Motor neuron (in vitro differentiated cells): ENCODE measurements at regions not wholly inside any gene's neighbourhood (a gene's known extent, or its start where the extent isn't known, plus 50 kb on each side); places are given as distances from the start of the nearest gene placed in this dataset.

Source experiments
- ATAC-seq, 8 experiments: fragments of 200-7000 bp; cut with Tn5 transposase; replicated peaks in 6 of 8; 2 replicates each; pipeline ENCODE4 v1.8.0; 2021; ENCODE audit warnings: mild to moderate bottlenecking in 8 of 8, moderate library complexity in 8 of 8
- H3K27ac ChIP-seq, 2 donors: fragments of 250-450 bp; sonication (Bioruptor Pico); 2 replicates each; pipeline ENCODE4 v1.9.0; 2021; ENCODE audit warnings: antibody characterized with exemption in 2 of 2, mild to moderate bottlenecking in 2 of 2, moderate library complexity in 1 of 2
- H3K4me1 ChIP-seq, 2 donors: fragments of 250-450 bp; sonication (Bioruptor Pico); replicated peaks in 1 of 2; 2 replicates each; pipeline ENCODE4 v1.6.1; 2021; ENCODE audit warnings: antibody characterized with exemption in 2 of 2, mild to moderate bottlenecking in 2 of 2, moderate library complexity in 1 of 2
- H3K4me3 ChIP-seq, 5 donors: fragments of 250-450 bp; sonication (Bioruptor Pico); 2 replicates each; pipeline ENCODE4 v1.9.0; 2021; ENCODE audit warnings: antibody characterized with exemption in 5 of 5, mild to moderate bottlenecking in 5 of 5, moderate library complexity in 4 of 5
- WGBS, 10 experiments: fragments of 450-650 bp; shearing (Covaris generic); methylation state at CpG; one replicate each; pipeline ENCODE4 v1.0.0; 2022; 5-methylcytosine and 5-hydroxymethylcytosine counted together
- in situ Hi-C, 9 experiments: fragments of 400-800 bp; cut with MboI; loops; one replicate each; pipeline ENCODE4 v1.15.0; 2021; ENCODE audit warnings: low sequenced_read_pairs in 9 of 9, low pct_unique_long_range_greater_than_20kb in 2 of 9; ENCODE audit not compliant: unreplicated experiment in 9 of 9

DNA sequence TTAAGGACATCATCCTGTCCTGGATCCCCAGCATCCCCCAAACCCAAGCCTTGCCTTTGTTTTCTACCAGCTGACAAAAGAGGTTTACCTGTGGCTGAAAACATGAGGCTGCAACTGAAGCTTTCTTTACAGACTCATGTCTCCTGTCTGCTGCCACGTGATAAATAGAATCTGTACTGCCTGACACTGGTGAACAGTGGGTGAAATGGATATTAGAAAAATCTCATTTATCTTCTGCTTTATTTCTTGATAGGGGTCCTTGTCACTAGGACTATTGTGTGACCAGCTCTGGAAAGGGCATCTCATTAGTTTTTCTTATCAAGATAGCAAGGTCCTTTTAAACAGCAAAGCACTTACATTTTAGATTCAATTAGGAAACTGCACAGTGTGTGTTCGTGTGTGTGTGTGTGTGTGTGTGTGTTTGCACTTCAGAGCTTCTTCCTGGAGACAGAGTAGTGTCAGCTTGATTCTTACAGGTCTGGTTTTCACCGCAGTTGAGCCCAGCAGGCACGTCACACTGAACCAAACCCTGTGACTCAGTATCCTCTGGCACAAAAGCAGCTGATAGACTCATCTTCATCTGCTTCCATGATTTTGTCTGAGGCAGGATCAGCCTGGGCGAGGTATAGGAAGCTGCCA, 373.5 kb upstream of the CELF2 start:
- Histone ChIP-seq H3K27ac (no peak overlapping the region), H3K4me1 (peaks cover 20 to 29% of the 10 kb centered on the region in 2 donors), H3K4me3 (no peak overlapping the region)
- peak in 5 of 8 experiments; percentile 37 to 53 (median 50) for ATAC-seq
- in situ Hi-C loops = no loop called here
- WGBS, 10 experiments = 0 to 100% (median 59%) methylated on average over 1 to 5 of the region's 5 CpGs; no CpG with 5 or more reads in 2 of the 10 experiments

DNA sequence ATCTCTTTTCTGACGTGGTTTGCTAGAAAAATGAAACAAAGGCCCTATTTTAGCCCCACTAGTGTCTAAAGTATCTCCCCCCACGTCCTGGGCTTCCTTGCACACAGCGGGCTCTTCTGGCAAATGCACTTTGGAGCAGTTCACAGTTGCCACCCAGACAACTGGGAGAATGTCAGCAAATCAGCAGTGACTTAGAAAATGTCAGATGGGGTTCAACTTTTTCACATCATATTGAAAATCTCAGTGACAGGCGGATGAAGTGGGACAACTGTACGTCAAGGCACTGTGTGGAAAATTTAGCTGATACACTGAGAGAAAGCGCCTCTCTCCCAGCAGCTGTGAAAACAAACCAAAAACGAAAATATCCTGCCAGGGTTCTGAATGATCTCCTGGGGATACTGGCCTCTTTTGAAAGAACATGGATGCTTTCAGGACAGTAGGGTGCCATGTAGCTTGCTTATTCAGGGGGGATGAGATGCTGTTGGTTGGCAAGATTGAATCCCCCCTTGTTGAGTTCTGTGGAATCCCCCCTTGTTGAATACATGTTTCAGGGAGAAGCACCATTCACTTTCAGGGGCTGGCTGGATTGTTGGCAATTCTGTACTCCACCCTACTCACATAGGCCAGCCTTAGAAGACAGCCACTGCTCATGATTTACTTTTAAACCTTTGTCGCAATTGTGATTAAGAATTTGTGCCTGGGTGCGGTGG, 372.8 kb upstream of the CELF2 start:
- no peak for ATAC-seq

DNA sequence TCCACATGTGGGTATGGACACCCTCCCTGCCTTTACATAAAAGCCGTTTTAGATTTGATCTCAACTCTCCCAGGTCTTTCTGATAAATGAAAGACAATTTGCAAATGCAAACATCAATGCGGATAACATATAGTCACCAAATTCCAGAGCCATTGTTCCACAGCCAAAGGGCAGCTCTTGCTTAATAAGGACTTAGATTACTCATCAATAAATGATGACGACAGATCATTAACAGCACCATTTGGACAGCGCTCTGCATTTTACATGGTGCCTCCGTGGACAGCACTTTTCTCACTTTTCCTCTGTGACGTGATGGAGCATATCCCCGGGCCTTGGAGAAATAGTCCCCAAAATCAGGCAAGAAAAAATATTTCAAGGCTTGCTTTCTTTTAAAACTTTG, 370.3 kb upstream of the CELF2 start:
- Histone ChIP-seq H3K4me1 (peaks cover 17 to 22% of the 10 kb centered on the region in 2 donors), H3K27ac (no peak overlapping the region), H3K4me3 (no peak overlapping the region)
- ATAC-seq = no peak
- 45 to 93% (median 69%) methylated on average over 2 to 7 of the region's 7 CpGs; no CpG with 5 or more reads in 1 of the 10 experiments for WGBS, 10 experiments
- in situ Hi-C loops = no loop called here

More for the DNA sequence above, 372.8 kb upstream of the CELF2 start:
- in situ Hi-C loops = no loop called here
- H3K4me3 ChIP-seq = no peak overlapping the region
- peaks cover 20 to 29% of the 10 kb centered on the region in 2 donors for H3K4me1 ChIP-seq
- H3K27ac ChIP-seq = no peak overlapping the region
- 40 to 100% (median 74%) methylated on average over 1 to 7 of the region's 9 CpGs for WGBS, 10 experiments

DNA sequence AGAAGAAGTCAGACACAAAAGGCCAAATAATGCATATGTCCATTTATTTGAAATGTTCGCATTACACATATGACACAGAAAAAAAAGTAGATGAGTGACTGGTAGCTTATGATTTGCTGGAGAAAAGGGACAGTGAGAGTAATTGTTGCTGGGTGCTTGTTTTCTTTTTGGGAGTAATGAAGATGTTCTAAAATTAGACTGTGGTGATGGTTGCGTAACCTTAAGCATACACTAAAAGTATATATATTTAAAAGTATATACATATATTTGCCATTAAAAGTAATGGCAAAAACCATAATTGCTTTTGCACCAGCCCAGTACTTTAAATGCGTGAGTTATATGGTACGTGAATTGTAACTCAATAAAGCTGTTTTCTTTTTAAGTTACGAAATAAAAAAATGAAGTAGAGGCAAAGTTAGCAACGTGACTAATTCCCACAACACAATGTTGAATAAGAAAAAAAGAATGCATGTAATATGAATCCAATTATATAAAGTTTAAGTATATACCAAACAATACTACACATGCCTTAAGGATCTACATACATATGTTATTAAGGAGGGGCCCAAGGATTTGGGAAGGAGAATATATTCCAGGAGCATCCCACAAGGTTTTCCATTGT, 360.4 kb upstream of the CELF2 start:
- H3K4me1 ChIP-seq = peaks cover 0 to 3% of the 10 kb centered on the region in 2 donors
- ATAC-seq = no peak
- no peak overlapping the region for H3K4me3 ChIP-seq
- in situ Hi-C loops = no loop called here
- no peak overlapping the region for H3K27ac ChIP-seq
- WGBS, 10 experiments = 56 to 100% (median 88%) methylated on average over 1 to 6 of the region's 6 CpGs

DNA sequence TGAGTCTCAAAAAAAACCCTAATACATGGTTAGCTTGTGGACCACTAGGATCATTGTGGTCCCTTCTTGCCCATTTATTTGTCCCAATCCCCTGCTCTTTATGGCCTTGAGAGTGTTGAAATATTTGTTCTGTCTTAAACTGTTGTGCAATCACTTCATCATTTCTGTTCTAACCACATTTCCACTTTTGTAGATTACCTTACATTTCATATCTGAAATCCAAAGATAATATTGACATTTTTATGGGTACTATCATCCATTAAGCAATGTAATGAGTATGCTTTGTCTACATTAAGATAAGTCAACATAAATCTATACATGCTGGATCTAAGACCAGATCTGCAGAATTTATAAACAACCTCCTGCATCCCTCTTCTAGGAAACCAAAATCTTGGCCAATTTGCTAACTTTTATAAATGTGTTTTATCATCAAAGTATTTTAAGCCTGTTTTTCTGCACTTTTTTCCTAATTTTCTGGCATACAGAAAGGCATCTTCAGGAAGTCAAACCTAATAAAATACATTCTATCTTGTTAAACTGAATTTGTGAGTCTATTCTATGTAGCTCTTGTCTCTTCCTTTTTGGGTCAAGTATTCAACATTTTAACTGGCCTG, 359.4 kb upstream of the CELF2 start:
- in situ Hi-C loops = no loop called here
- ATAC-seq = no peak
- H3K27ac ChIP-seq = no peak overlapping the region
- peaks cover 8 to 12% of the 10 kb centered on the region in 2 donors for H3K4me1 ChIP-seq
- no peak overlapping the region for H3K4me3 ChIP-seq

DNA sequence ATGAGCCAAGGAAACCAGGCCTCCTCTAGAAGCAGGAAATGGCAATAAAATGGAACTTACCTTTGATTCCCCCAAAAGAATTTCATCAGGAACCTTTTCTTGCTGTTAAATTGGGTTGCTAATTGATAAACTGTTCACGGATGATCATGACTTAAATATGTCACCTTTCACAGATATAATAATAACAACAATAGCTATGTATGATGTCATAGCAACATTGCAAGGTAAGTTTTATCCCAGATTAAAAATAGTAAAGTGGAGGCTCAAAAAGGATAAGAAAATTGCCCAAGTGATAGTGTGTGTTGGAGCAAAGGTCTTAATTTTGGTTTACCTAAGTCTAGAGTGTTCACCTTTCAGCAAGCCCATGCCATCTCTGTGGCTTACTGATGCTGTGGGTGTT, 357.6 kb upstream of the CELF2 start:
- in situ Hi-C loops = no loop called here
- no peak overlapping the region for H3K27ac ChIP-seq
- WGBS, 10 experiments = 29 to 100% (median 100%) methylated on average over 1 of the region's 1 CpG; no CpG with 5 or more reads in 1 of the 10 experiments
- peaks cover 8 to 15% of the 10 kb centered on the region in 2 donors for H3K4me1 ChIP-seq
- no peak overlapping the region for H3K4me3 ChIP-seq
- no peak for ATAC-seq

DNA sequence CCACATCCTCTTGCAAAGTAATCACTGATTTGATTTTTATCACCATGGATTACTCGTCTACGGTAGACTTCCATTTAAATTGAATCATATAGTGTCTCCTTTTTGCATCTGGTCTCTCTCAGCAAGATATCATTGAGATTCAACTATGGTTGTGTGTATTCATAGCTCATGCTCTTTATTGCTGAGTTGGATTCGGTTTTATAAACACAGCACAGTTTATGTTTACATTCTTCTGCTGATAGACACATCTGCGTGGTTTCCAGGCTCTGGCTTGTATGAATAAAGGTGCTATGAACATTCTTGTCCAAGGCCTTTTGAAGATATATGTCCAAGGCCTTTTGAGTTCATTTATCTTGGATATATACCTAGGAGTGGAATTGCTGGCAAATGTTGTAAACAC, 356.5 kb upstream of the CELF2 start:
- H3K4me3 ChIP-seq = no peak overlapping the region
- H3K27ac ChIP-seq = no peak overlapping the region
- WGBS, 10 experiments = 35 to 81% (median 63%) methylated on average over 2 to 4 of the region's 4 CpGs; no CpG with 5 or more reads in 2 of the 10 experiments
- H3K4me1 ChIP-seq = peaks cover 8 to 15% of the 10 kb centered on the region in 2 donors
- no peak for ATAC-seq
- in situ Hi-C loops = no loop called here

DNA sequence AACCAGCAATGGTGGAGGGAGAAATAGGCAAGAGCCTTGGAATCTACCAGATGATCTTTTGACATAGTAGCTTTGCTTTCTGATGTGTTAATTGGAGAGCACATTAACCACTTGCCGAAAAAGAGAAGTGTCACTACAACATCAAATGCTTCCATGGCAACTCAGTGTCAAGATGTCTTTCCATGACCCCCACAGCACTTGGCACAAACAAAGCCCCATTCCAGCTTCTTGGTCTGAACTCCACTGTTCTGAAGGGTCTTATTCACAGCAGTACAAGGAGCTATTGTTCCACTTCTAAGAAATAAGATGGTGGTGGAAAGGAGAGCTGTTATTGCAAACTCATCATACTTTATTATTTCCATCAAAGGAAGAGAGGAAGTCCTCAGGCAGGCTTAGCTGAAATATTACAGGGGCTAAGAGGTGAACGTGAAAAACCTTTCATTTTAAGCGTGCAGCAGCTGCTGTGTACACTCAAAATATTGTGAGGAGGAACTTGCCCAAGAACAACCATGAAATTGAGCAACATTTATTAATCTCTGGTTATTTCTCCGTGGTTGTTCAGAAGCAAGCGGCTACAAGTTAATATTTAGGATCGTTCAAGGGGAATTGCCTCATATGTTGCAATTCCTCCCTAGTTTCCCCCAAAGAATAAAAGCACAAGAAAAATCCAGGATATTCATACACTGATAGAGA, 354.8 kb upstream of the CELF2 start:
- in situ Hi-C loops = no loop called here
- peaks cover 8 to 15% of the 10 kb centered on the region in 2 donors for H3K4me1 ChIP-seq
- H3K4me3 ChIP-seq = no peak overlapping the region
- no peak overlapping the region for H3K27ac ChIP-seq
- peak in 4 of 8 experiments; percentile 16 to 45 (median 30) for ATAC-seq
- 17 to 100% (median 59%) methylated on average over 2 to 6 of the region's 6 CpGs for WGBS, 10 experiments

DNA sequence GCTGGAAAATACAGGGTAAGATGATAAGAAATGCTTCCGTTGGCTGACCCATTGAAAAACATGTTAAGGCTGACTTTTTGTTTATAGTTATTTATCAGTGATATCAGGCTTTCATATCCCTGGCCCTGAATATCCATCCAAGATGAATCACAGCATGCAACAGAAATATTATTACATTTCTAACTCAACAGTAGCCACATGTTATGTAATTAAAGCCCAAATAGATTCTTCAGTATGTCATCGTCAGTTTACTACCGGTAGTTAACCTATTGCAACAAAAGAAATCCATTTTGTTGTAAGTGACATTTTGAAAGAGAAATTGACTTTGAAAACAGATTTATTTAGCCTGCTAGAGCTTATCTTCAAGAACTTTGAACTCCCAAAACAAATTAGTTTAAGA, 354.1 kb upstream of the CELF2 start:
- WGBS, 10 experiments = 14 to 96% (median 81%) methylated on average over 2 to 3 of the region's 3 CpGs; no CpG with 5 or more reads in 1 of the 10 experiments
- peak in 1 of 8 experiments; percentile 53 for ATAC-seq
- peaks cover 8 to 15% of the 10 kb centered on the region in 2 donors for H3K4me1 ChIP-seq
- no peak overlapping the region for H3K27ac ChIP-seq
- in situ Hi-C loops = no loop called here
- H3K4me3 ChIP-seq = no peak overlapping the region

DNA sequence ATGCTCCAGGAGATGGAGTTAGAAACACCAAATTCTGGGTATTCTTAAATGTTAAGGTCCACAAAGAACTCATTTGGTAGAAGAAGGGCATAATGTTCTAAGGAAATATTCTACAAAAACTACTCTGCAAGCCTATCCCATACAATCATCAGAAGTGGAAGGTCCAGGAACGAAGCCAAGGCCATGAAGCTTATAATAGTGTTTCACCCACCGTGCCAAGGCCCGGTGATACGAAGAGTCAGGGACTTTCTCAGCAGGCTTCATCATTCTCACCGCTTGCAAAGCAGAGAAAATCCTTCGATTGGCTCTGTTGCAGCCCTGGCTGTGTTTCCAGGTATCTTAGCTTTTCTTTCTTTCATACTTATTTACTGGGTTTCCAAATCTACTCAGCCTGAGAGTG, 351.9 kb upstream of the CELF2 start:
- 25 to 96% (median 75%) methylated on average over 2 to 6 of the region's 6 CpGs; no CpG with 5 or more reads in 3 of the 10 experiments for WGBS, 10 experiments

DNA sequence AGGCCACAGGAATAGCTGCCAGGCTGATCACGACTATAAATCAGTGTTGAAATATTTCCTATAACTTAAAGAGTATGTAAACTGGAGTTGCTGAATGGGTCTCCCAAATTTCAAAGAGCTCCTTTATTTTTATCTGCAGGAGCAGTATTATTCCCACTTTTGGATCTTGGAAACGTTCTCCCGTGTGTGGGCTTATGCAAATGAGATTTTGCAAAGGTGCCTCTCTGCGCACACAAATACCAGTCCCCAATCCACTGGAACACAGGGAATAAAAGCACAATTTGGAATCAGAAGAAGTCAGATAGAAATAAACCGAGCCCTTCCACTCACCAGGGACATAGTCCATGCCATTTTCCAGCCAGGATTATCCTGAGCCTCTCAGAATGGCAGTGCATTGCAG, 350.2 kb upstream of the CELF2 start:
- no peak overlapping the region for H3K4me3 ChIP-seq
- in situ Hi-C loops = no loop called here
- 45 to 100% (median 82%) methylated on average over 1 to 5 of the region's 5 CpGs; no CpG with 5 or more reads in 1 of the 10 experiments for WGBS, 10 experiments
- H3K4me1 ChIP-seq = peaks cover 6 to 10% of the 10 kb centered on the region in 2 donors
- no peak overlapping the region for H3K27ac ChIP-seq
- no peak for ATAC-seq

More for the DNA sequence above, 351.9 kb upstream of the CELF2 start:
- ATAC-seq = no peak
- Histone ChIP-seq H3K27ac (no peak overlapping the region), H3K4me1 (peaks cover 8 to 11% of the 10 kb centered on the region in 2 donors), H3K4me3 (no peak overlapping the region)
- in situ Hi-C loops = no loop called here

DNA sequence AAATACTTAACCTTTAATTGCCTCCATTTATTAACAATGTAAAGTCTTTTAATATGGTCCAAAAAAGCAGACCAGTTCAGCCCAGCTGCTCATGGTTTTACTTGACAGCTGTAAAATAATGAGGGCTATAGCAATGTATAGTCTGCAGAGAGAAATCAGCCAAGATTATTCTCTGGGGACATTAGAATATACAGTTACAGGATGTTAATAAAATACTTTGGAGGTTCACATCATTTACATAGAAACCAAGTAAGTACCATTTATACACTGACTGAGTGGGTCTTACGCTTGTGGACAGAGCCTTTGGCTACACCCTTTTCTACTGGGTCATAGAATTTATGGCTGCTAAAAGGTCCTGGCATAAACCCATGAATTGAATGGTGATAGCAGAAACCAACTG, 340.7 kb upstream of the CELF2 start:
- Histone ChIP-seq H3K4me1 (peaks cover 0 to 3% of the 10 kb centered on the region in 2 donors), H3K4me3 (no peak overlapping the region), H3K27ac (no peak overlapping the region)
- in situ Hi-C loops = loop anchor here in 1 of 9 experiments (25.0 kb wide), 1 partner anchor 1340 kb away; no protein-coding TSS in a partner anchor
- ATAC-seq = peak in 2 of 8 experiments; percentile 18 to 33
- WGBS, 10 experiments = 67 to 100% (median 89%) methylated on average over 1 of the region's 1 CpG; no CpG with 5 or more reads in 1 of the 10 experiments
